T-helper 2 cell treated with Interferon-gamma antibody and Interleukin-4, amounts not matched to agents 100 ng/mL and 5 ng/mL, for 36 hours (primary cell): ENCODE measurements at regions not wholly inside any gene's neighbourhood (a gene's known extent, or its start where the extent isn't known, plus 50 kb on each side); places are given as distances from the start of the nearest gene placed in this dataset.
"Not testable (repeated sequence)": the region's sequence is repeated elsewhere in the genome, so short reads cannot be mapped to it uniquely, and the experiment has no call there.

ENCODE experiments used
- intact Hi-C: fragments of 100-400 bp; cut with micrococcal nuclease; formaldehyde crosslinking; loops from one replicate; pipeline ENCODE4 v1.15.1; 2023

- intact Hi-C loops = no loop called here
These were observed 343.8 kb downstream of the GBA3 start for GRCh38 chr4:23036503-23036902.

GRCh38 chr4:23035521-23036056 lies 342.9 kb downstream of the GBA3 start:
- intact Hi-C loops = no loop called here

GRCh38 chr4:23034731-23035130 lies 342.0 kb downstream of the GBA3 start:
- intact Hi-C loops = no loop called here

GRCh38 chr4:23033796-23034195 lies 341.1 kb downstream of the GBA3 start:
- intact Hi-C loops = no loop called here

GRCh38 chr4:23028875-23029274 lies 336.1 kb downstream of the GBA3 start:
- intact Hi-C loops = no loop called here

GRCh38 chr4:23023666-23024065 lies 330.9 kb downstream of the GBA3 start:
- intact Hi-C loops = no loop called here

- intact Hi-C loops = no loop called here
These were observed 330.4 kb downstream of the GBA3 start for GRCh38 chr4:23023121-23023520.

- intact Hi-C loops = no loop called here
These were observed 329.3 kb downstream of the GBA3 start for GRCh38 chr4:23022032-23022431.

GRCh38 chr4:23021040-23021439 lies 328.3 kb downstream of the GBA3 start:
- intact Hi-C loops = no loop called here

- intact Hi-C loops = not testable (repeated sequence)
These were observed 327.7 kb downstream of the GBA3 start for GRCh38 chr4:23020399-23020798.

GRCh38 chr4:23016981-23017380 lies 324.2 kb downstream of the GBA3 start:
- intact Hi-C loops = no loop called here

GRCh38 chr4:23015821-23016220 lies 323.1 kb downstream of the GBA3 start:
- intact Hi-C loops = no loop called here

- intact Hi-C loops = no loop called here
These were observed 316.4 kb downstream of the GBA3 start for GRCh38 chr4:23009093-23009492.

- intact Hi-C loops = no loop called here
These were observed 314.0 kb downstream of the GBA3 start for GRCh38 chr4:23006756-23007155.

GRCh38 chr4:23005691-23006090 lies 313.0 kb downstream of the GBA3 start:
- intact Hi-C loops = no loop called here

GRCh38 chr4:23001478-23001877 lies 308.7 kb downstream of the GBA3 start:
- intact Hi-C loops = no loop called here

GRCh38 chr4:22999419-22999818 lies 306.7 kb downstream of the GBA3 start:
- intact Hi-C loops = no loop called here

GRCh38 chr4:22997358-22998224 lies 304.9 kb downstream of the GBA3 start:
- intact Hi-C loops = no loop called here

- intact Hi-C loops = no loop called here
These were observed 298.8 kb downstream of the GBA3 start for GRCh38 chr4:22991576-22991975.

GRCh38 chr4:22988526-22988925 lies 295.8 kb downstream of the GBA3 start:
- intact Hi-C loops = no loop called here

GRCh38 chr4:22987870-22988269 lies 295.1 kb downstream of the GBA3 start:
- intact Hi-C loops = no loop called here

- intact Hi-C loops = no loop called here
These were observed 294.1 kb downstream of the GBA3 start for GRCh38 chr4:22986881-22987280.

GRCh38 chr4:22986262-22986661 lies 293.5 kb downstream of the GBA3 start:
- intact Hi-C loops = no loop called here
